WTC11 (cell line): ENCODE measurements at regions not wholly inside any gene's neighbourhood (a gene's known extent, or its start where the extent isn't known, plus 50 kb on each side); places are given as distances from the start of the nearest gene placed in this dataset.

Source experiments
- ATAC-seq: fragments of 200-7000 bp; cut with Tn5 transposase; 2 replicates; pipeline ENCODE4 v1.10.0; 2021; ENCODE audit warnings: mild to moderate bottlenecking, moderate library complexity
- CTCF ChIA-PET: fragments of 300-600 bp; sonication (Branson Sonifier 250); formaldehyde crosslinking; loops from one replicate; lab custom pipeline; 2021; ENCODE audit warnings: antibody characterized with exemption; lab: Charles Lee
- POLR2A ChIA-PET: fragments of 350-600 bp; sonication (Branson Sonifier 250); formaldehyde crosslinking; loops from one replicate; lab custom pipeline; 2021; ENCODE audit warnings: antibody characterized with exemption; lab: Charles Lee
- DNase-seq: peaks from one replicate; pipeline ENCODE4 v3.0.0; 2021; ENCODE audit warnings: low spot score
- H3K27ac Mint-ChIP-seq: 2 replicates; pipeline ENCODE4 v1.8.0; 2021; ENCODE audit warnings: mixed read lengths
- H3K27me3 Mint-ChIP-seq: 2 replicates; pipeline ENCODE4 v1.8.0; 2021; ENCODE audit warnings: low read depth, mild to moderate bottlenecking, moderate library complexity, mixed read lengths
- H3K36me3 Mint-ChIP-seq: 2 replicates; pipeline ENCODE4 v1.8.0; 2021; ENCODE audit warnings: mixed read lengths
- H3K4me1 Mint-ChIP-seq: 2 replicates; pipeline ENCODE4 v1.8.0; 2022; ENCODE audit warnings: mixed read lengths
- H3K4me3 Mint-ChIP-seq: 2 replicates; pipeline ENCODE4 v1.8.0; 2021; ENCODE audit warnings: mild to moderate bottlenecking, moderate library complexity, mixed read lengths
- H3K9me3 Mint-ChIP-seq: 2 replicates; pipeline ENCODE4 v1.8.0; 2021; ENCODE audit warnings: mixed read lengths
- ATF1 ChIP-seq: sonication (generic); formaldehyde crosslinking; IDR thresholded peaks from 2 replicates; pipeline ENCODE4 v1.8.1; 2023; ENCODE audit warnings: mild to moderate bottlenecking, moderate library complexity, missing genetic modification reagents
- CREB1 ChIP-seq: sonication (generic); formaldehyde crosslinking; IDR thresholded peaks from 2 replicates; pipeline ENCODE4 v1.8.0; 2023; ENCODE audit warnings: mild to moderate bottlenecking, missing genetic modification reagents
- ELF4 ChIP-seq: sonication (generic); formaldehyde crosslinking; IDR thresholded peaks from 2 replicates; pipeline ENCODE4 v1.8.1; 2022; ENCODE audit warnings: low read depth, mild to moderate bottlenecking, moderate library complexity, missing genetic modification reagents
- FOXK1 ChIP-seq: sonication (generic); formaldehyde crosslinking; IDR thresholded peaks from 2 replicates; pipeline ENCODE4 v1.8.0; 2022; ENCODE audit warnings: mild to moderate bottlenecking, moderate library complexity, missing genetic modification reagents
- GTF2I ChIP-seq: fragments of 250-450 bp; sonication (Bioruptor Pico); conservative IDR thresholded peaks from 2 replicates; pipeline ENCODE4 v1.4.0; 2021; ENCODE audit warnings: mild to moderate bottlenecking
- MYBL2 ChIP-seq: sonication (generic); formaldehyde crosslinking; IDR thresholded peaks from 2 replicates; pipeline ENCODE4 v1.8.1; 2023; ENCODE audit warnings: mild to moderate bottlenecking, moderate library complexity, missing genetic modification reagents
- NFE2L1 ChIP-seq: sonication (generic); formaldehyde crosslinking; IDR thresholded peaks from 2 replicates; pipeline ENCODE4 v1.8.1; 2023; ENCODE audit warnings: missing genetic modification reagents
- NR1H2 ChIP-seq: sonication (generic); formaldehyde crosslinking; IDR thresholded peaks from 2 replicates; pipeline ENCODE4 v1.9.0; 2021; ENCODE audit warnings: mild to moderate bottlenecking, moderate library complexity, missing genetic modification reagents
- SMAD4 ChIP-seq: sonication (generic); formaldehyde crosslinking; IDR thresholded peaks from 2 replicates; pipeline ENCODE4 v1.8.0; 2022; ENCODE audit warnings: mild to moderate bottlenecking, missing genetic modification reagents
- TEAD4 ChIP-seq: sonication (generic); formaldehyde crosslinking; IDR thresholded peaks from 2 replicates; pipeline ENCODE4 v1.8.0; 2022; ENCODE audit warnings: mild to moderate bottlenecking, missing genetic modification reagents
- ZBTB21 ChIP-seq: sonication (generic); formaldehyde crosslinking; IDR thresholded peaks from 2 replicates; pipeline ENCODE4 v1.8.1; 2023; ENCODE audit warnings: mild to moderate bottlenecking, missing genetic modification reagents, borderline replicate concordance
- ZNF232 ChIP-seq: sonication (generic); formaldehyde crosslinking; IDR thresholded peaks from 2 replicates; pipeline ENCODE4 v1.8.0; 2022; ENCODE audit warnings: mild to moderate bottlenecking, missing genetic modification reagents
- ZNF317 ChIP-seq: sonication (generic); formaldehyde crosslinking; IDR thresholded peaks from 2 replicates; pipeline ENCODE4 v1.8.1; 2023; ENCODE audit warnings: low read depth, mild to moderate bottlenecking, moderate library complexity, missing genetic modification reagents, borderline replicate concordance
- ZNF416 ChIP-seq: fragments of 250-450 bp; sonication (Bioruptor Pico); IDR thresholded peaks from 2 replicates; pipeline ENCODE4 v1.9.0; 2021; ENCODE audit warnings: mild to moderate bottlenecking, inconsistent platforms
- ZNF423 ChIP-seq: fragments of 250-450 bp; sonication (Bioruptor Pico); IDR thresholded peaks from 2 replicates; pipeline ENCODE4 v2.1.2; 2022; ENCODE audit warnings: mild to moderate bottlenecking, moderate library complexity
- ZNF671 ChIP-seq: fragments of 250-450 bp; sonication (Bioruptor Pico); IDR thresholded peaks from 2 replicates; pipeline ENCODE4 v1.8.0; 2021; ENCODE audit warnings: mild to moderate bottlenecking
- TF ChIP-seq, protein P1 (sequence below): sonication (generic); formaldehyde crosslinking; IDR thresholded peaks from 2 replicates; pipeline ENCODE4 v1.8.0; 2023; ENCODE audit warnings: mild to moderate bottlenecking, missing genetic modification reagents
- TF ChIP-seq, protein P2 (sequence below): sonication (generic); formaldehyde crosslinking; IDR thresholded peaks from 2 replicates; pipeline ENCODE4 v1.8.0; 2023; ENCODE audit warnings: missing genetic modification reagents
- TF ChIP-seq, protein P3 (sequence below): sonication (generic); formaldehyde crosslinking; conservative IDR thresholded peaks from 2 replicates; pipeline ENCODE4 v1.8.1; 2022; ENCODE audit warnings: mild to moderate bottlenecking, missing genetic modification reagents
- TF ChIP-seq, protein P4 (sequence below): sonication (generic); formaldehyde crosslinking; IDR thresholded peaks from 2 replicates; pipeline ENCODE4 v1.8.0; 2022; ENCODE audit warnings: mild to moderate bottlenecking, missing genetic modification reagents
- TF ChIP-seq, protein P5 (sequence below): sonication (generic); formaldehyde crosslinking; IDR thresholded peaks from 2 replicates; pipeline ENCODE4 v1.8.1; 2022; ENCODE audit warnings: low read depth, missing genetic modification reagents, borderline replicate concordance
- TF ChIP-seq, protein P6 (sequence below): fragments of 250-450 bp; sonication (Bioruptor Pico); conservative IDR thresholded peaks from 2 replicates; pipeline ENCODE4 v1.9.0; 2021; ENCODE audit warnings: mild to moderate bottlenecking
- TF ChIP-seq, protein P7 (sequence below): sonication (generic); formaldehyde crosslinking; IDR thresholded peaks from 2 replicates; pipeline ENCODE4 v1.8.0; 2022; ENCODE audit warnings: mild to moderate bottlenecking, missing genetic modification reagents

DNA sequence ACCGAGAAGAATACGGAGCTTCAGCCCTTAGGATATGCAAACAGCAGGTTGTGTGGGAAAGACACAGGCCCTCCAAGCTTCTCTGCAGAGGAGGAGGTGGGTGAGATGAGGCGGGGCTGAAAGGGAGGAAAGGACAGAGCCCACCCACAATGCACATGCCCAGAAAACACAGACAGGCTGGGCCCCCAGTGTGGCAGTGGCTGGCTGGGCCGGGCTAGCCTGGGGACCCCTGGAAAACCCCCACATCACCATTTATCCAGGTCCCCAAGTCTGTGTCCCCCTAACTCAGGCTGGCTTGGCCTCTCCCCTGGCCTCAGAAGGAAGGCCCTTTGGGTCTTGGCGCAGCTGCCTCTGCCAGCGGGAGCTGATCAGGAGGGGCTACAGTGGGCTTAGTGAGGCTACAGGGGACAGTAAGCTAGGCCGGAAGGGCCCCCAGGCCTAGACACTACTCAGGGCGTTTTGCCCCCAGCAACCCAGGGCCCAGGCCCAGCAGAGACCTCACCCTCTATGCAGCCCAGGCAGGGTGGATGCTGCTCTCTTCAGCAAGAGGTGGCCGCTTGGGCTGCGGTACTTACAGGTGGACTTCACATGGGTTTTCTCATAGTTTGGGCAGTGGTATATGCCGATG is 119.5 kb downstream of the TUBA3C start:
- Mint-ChIP-seq H3K27me3 (peaks cover 26% of the 10 kb centered on the region), H3K9me3 (peaks cover 53% of the 10 kb centered on the region), H3K36me3 (peaks cover 65% of the 10 kb centered on the region), H3K4me1 (no peaks in the 10 kb centered on the region), H3K27ac (no peak overlapping the region), H3K4me3 (no peak overlapping the region)
- DNase-seq (no peak), ATAC-seq (no peak)
- POLR2A ChIA-PET: no interaction called here
- TF ChIP-seq NFE2L1 (CRISPR knock-in tag): no peak
- TF ChIP-seq, protein P1, sequence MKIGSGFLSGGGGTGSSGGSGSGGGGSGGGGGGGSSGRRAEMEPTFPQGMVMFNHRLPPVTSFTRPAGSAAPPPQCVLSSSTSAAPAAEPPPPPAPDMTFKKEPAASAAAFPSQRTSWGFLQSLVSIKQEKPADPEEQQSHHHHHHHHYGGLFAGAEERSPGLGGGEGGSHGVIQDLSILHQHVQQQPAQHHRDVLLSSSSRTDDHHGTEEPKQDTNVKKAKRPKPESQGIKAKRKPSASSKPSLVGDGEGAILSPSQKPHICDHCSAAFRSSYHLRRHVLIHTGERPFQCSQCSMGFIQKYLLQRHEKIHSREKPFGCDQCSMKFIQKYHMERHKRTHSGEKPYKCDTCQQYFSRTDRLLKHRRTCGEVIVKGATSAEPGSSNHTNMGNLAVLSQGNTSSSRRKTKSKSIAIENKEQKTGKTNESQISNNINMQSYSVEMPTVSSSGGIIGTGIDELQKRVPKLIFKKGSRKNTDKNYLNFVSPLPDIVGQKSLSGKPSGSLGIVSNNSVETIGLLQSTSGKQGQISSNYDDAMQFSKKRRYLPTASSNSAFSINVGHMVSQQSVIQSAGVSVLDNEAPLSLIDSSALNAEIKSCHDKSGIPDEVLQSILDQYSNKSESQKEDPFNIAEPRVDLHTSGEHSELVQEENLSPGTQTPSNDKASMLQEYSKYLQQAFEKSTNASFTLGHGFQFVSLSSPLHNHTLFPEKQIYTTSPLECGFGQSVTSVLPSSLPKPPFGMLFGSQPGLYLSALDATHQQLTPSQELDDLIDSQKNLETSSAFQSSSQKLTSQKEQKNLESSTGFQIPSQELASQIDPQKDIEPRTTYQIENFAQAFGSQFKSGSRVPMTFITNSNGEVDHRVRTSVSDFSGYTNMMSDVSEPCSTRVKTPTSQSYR: no peak
- TF ChIP-seq GTF2I (CRISPR knock-in tag): no peak
- TF ChIP-seq, protein P2, sequence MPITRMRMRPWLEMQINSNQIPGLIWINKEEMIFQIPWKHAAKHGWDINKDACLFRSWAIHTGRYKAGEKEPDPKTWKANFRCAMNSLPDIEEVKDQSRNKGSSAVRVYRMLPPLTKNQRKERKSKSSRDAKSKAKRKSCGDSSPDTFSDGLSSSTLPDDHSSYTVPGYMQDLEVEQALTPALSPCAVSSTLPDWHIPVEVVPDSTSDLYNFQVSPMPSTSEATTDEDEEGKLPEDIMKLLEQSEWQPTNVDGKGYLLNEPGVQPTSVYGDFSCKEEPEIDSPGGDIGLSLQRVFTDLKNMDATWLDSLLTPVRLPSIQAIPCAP (CRISPR knock-in tag): no peak
- TF ChIP-seq, protein P3, sequence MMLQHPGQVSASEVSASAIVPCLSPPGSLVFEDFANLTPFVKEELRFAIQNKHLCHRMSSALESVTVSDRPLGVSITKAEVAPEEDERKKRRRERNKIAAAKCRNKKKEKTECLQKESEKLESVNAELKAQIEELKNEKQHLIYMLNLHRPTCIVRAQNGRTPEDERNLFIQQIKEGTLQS (CRISPR knock-in tag): no peak
- no peak for TF ChIP-seq ZBTB21 (CRISPR knock-in tag)
- TF ChIP-seq ELF4 (CRISPR knock-in tag): no peak
- no peak for TF ChIP-seq FOXK1 (CRISPR knock-in tag)
- TF ChIP-seq ZNF317 (CRISPR knock-in tag): no peak
- no peak for TF ChIP-seq ZNF671 (CRISPR knock-in tag)
- CTCF ChIA-PET: no interaction called here

DNA sequence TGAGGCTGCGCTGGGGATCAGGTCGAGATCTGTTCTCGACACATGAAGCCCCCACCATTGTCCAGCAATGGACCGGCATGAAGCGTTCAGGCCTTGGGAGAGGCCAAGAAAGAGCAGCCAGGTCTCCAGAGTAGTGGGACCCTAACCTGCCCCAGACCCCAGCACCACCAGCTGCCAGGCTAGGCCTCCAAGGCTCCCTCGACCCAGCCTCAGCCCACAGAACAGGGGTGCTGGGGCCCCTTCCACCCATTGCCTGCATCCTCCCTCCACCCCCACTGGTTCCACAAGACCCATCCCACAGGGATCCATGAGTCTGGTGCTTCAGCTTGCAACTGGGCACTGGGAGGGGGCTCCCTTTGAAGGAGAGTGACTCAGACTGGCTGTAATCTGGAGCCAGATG is 120.3 kb downstream of the TUBA3C start:
- Mint-ChIP-seq H3K27me3 (peaks cover 25% of the 10 kb centered on the region), H3K4me1 (no peaks in the 10 kb centered on the region), H3K27ac (no peak overlapping the region), H3K9me3 (peaks cover 59% of the 10 kb centered on the region), H3K36me3 (peaks cover 71% of the 10 kb centered on the region), H3K4me3 (no peak overlapping the region)
- ChIA-PET CTCF (no interaction called here), POLR2A (no interaction called here)
- DNase-seq (no peak), ATAC-seq (no peak)
- TF ChIP-seq ZNF416 (CRISPR knock-in tag): no peak
- TF ChIP-seq CREB1 (CRISPR knock-in tag): no peak
- TF ChIP-seq, protein P4, sequence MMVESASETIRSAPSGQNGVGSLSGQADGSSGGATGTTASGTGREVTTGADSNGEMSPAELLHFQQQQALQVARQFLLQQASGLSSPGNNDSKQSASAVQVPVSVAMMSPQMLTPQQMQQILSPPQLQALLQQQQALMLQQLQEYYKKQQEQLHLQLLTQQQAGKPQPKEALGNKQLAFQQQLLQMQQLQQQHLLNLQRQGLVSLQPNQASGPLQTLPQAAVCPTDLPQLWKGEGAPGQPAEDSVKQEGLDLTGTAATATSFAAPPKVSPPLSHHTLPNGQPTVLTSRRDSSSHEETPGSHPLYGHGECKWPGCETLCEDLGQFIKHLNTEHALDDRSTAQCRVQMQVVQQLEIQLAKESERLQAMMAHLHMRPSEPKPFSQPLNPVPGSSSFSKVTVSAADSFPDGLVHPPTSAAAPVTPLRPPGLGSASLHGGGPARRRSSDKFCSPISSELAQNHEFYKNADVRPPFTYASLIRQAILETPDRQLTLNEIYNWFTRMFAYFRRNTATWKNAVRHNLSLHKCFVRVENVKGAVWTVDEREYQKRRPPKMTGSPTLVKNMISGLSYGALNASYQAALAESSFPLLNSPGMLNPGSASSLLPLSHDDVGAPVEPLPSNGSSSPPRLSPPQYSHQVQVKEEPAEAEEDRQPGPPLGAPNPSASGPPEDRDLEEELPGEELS (CRISPR knock-in tag): no peak
- no peak for TF ChIP-seq MYBL2 (CRISPR knock-in tag)
- TF ChIP-seq, protein P5, sequence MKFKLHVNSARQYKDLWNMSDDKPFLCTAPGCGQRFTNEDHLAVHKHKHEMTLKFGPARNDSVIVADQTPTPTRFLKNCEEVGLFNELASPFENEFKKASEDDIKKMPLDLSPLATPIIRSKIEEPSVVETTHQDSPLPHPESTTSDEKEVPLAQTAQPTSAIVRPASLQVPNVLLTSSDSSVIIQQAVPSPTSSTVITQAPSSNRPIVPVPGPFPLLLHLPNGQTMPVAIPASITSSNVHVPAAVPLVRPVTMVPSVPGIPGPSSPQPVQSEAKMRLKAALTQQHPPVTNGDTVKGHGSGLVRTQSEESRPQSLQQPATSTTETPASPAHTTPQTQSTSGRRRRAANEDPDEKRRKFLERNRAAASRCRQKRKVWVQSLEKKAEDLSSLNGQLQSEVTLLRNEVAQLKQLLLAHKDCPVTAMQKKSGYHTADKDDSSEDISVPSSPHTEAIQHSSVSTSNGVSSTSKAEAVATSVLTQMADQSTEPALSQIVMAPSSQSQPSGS (CRISPR knock-in tag): no peak
- TF ChIP-seq NR1H2 (CRISPR knock-in tag): no peak
- no peak for TF ChIP-seq ZNF232
- TF ChIP-seq, protein P6, sequence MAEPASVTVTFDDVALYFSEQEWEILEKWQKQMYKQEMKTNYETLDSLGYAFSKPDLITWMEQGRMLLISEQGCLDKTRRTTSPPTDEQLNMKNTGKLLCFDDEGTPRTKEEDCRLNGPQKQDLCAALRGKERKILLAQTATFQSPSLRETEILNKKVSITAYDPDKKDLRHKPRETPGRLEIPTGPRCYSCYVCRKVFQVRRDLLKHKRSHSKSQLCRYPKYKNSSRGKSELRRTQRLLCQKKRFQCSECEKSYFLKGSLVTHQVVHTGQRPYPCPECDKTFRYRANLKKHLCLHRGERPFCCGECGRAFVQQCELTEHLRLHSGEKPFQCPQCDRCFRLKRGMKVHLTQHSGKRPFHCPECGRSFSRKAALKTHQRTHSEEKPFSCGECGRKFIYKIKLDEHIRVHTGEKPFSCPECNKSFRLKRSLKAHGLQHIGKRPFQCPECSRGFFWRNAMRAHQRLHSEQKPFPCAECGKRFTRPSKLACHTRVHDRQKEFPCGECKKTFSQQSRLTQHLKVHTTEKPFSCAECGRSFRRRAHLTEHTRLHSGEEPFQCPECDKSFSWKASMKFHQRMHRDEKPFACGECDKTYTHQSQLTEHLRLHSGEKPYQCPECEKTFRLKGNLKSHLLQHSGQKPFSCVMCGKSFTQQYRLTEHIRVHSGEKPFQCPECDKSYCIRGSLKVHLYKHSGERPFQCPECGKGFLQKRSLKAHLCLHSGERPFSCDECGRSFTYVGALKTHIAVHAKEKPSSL (CRISPR knock-in tag): no peak
- TF ChIP-seq SMAD4 (CRISPR knock-in tag): no peak
- TF ChIP-seq TEAD4 (CRISPR knock-in tag): no peak
- TF ChIP-seq ELF4 (CRISPR knock-in tag): no peak
- TF ChIP-seq ATF1 (CRISPR knock-in tag): no peak
- TF ChIP-seq, protein P7, sequence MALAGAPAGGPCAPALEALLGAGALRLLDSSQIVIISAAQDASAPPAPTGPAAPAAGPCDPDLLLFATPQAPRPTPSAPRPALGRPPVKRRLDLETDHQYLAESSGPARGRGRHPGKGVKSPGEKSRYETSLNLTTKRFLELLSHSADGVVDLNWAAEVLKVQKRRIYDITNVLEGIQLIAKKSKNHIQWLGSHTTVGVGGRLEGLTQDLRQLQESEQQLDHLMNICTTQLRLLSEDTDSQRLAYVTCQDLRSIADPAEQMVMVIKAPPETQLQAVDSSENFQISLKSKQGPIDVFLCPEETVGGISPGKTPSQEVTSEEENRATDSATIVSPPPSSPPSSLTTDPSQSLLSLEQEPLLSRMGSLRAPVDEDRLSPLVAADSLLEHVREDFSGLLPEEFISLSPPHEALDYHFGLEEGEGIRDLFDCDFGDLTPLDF (CRISPR knock-in tag): no peak
- no peak for TF ChIP-seq ZNF423 (CRISPR knock-in tag)
- no peak for TF ChIP-seq NFE2L1 (CRISPR knock-in tag)
